Colonic mucosa (tissue), 4 donors: ENCODE measurements at regions not wholly inside any gene's neighbourhood (a gene's known extent, or its start where the extent isn't known, plus 50 kb on each side); places are given as distances from the start of the nearest gene placed in this dataset.

ENCODE experiments used
- DNase-seq: peaks from one replicate; pipeline ENCODE4 v3.0.0-alpha.2; 2020
- H3K27ac ChIP-seq: fragments of 200-600 bp; one replicate; pipeline ENCODE4 v1.8.0; 2021
- H3K27me3 ChIP-seq: fragments of 200-600 bp; one replicate; pipeline ENCODE4 v1.8.0; 2021
- H3K36me3 ChIP-seq: fragments of 200-600 bp; one replicate; pipeline ENCODE4 v1.8.0; 2021
- H3K4me1 ChIP-seq: fragments of 200-600 bp; one replicate; pipeline ENCODE4 v1.8.0; 2021; ENCODE audit warnings: mild to moderate bottlenecking
- H3K4me3 ChIP-seq: fragments of 200-600 bp; one replicate; pipeline ENCODE4 v1.8.0; 2021
- H3K9ac ChIP-seq, 2 donors: one replicate each; pipeline ENCODE4 v1.7.0; 2013; ENCODE audit warnings: control low read depth in 2 of 2, low read depth in 2 of 2, low read length in 2 of 2
- H3K9me3 ChIP-seq: fragments of 200-600 bp; one replicate; pipeline ENCODE4 v1.8.0; 2021
- intact Hi-C: fragments of 100-400 bp; cut with DNase I; formaldehyde crosslinking; loops from one replicate; pipeline ENCODE4 v1.14.1; 2022
- TF ChIP-seq, protein P1 (sequence below): fragments of 200-600 bp; IDR thresholded peaks from one replicate; pipeline ENCODE4 v1.8.0; 2022; ENCODE audit warnings: antibody characterized with exemption, mild to moderate bottlenecking
- donor health status: healthy.
- donor health status: DM: no; HTN: no; CAD: no.
- donor health status: DM: no; HTN: no; CAD: no.

DNA sequence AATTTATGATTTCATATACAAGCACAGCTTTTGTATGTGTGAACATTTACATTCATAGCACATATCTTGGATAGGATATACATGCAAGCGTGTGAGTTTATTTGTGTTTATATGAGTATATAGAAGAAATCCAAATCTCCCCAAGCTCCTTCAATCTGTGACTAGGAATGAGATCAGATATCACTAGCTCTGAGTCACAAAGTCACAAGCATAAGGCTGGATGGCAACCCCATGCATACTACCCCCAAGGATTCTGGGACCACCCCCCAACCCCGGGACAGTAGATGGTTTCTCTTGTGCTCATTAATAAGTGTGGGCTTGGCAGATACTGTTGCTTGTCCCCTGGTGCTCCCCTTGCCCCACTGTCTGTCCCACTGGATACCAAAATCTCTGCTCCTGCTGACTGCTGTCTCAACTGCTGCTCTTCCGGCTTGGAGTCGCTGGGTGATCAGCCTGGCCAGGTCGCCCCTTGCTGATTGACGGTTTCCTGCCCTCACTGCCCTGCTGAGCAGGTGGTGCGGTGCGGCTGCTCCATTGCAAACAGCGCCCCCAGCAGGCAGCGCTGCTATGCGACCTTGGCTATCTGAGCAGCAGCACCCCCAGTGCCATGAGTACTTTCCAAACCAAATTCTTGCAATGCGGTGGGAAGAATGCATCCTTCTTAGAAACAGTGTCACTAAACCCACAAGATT is 279.4 kb downstream of the CD83 start:
- H3K9ac ChIP-seq = no peak overlapping the region
- TF ChIP-seq, protein P1, sequence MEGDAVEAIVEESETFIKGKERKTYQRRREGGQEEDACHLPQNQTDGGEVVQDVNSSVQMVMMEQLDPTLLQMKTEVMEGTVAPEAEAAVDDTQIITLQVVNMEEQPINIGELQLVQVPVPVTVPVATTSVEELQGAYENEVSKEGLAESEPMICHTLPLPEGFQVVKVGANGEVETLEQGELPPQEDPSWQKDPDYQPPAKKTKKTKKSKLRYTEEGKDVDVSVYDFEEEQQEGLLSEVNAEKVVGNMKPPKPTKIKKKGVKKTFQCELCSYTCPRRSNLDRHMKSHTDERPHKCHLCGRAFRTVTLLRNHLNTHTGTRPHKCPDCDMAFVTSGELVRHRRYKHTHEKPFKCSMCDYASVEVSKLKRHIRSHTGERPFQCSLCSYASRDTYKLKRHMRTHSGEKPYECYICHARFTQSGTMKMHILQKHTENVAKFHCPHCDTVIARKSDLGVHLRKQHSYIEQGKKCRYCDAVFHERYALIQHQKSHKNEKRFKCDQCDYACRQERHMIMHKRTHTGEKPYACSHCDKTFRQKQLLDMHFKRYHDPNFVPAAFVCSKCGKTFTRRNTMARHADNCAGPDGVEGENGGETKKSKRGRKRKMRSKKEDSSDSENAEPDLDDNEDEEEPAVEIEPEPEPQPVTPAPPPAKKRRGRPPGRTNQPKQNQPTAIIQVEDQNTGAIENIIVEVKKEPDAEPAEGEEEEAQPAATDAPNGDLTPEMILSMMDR = no peak
- DNase-seq = no peak
- no peaks in the 10 kb centered on the region for H3K4me1 ChIP-seq
- H3K36me3 ChIP-seq = no peaks in the 10 kb centered on the region
- H3K27ac ChIP-seq = no peak overlapping the region
- H3K4me3 ChIP-seq = no peak overlapping the region
- no peaks in the 10 kb centered on the region for H3K9me3 ChIP-seq
- no peaks in the 10 kb centered on the region for H3K27me3 ChIP-seq
- intact Hi-C loops = no loop called here

DNA sequence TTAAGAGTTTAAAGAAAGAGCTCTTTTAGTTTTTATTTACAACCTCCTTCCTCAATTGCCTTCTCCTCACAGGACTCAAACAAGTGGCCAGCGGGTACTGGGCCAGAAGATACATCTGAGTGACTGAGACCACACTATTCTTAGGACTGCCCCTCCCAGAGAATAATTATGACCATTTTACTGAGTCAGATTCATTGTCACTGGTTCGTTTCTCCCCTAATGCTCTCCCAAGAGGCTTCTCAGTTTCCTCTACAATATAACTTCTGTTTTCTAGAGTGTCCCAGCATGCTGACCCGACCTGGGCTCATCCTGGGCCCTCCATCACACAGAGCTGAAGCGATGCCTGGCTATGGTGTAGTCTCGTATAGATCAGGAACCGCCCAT is 279.9 kb downstream of the CD83 start:
- Histone ChIP-seq H3K4me3 (no peak overlapping the region), H3K4me1 (no peaks in the 10 kb centered on the region), H3K9ac (no peak overlapping the region), H3K27me3 (no peaks in the 10 kb centered on the region), H3K36me3 (no peaks in the 10 kb centered on the region), H3K9me3 (no peaks in the 10 kb centered on the region), H3K27ac (no peak overlapping the region)
- intact Hi-C loops = no loop called here
- TF ChIP-seq, protein P1 = no peak
- no peak for DNase-seq

DNA sequence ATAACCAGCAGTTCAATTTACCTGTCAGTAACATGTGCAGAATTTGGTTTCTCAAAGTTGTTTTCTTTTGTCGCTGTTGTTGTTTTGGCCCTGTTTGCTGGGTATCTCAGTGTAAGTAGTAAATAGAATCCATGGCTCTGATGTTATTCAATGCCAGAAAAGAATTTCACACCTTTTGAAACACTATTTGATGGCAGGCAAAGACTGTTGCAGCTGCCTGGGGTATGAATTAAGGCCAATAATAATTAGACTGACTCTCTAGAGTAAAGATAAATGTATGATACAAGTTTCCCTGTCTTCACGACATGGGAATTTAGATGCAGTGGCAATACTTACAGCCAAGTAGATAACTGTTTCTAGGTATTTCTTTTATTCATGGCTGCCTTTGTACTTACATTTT is 281.4 kb downstream of the CD83 start:
- intact Hi-C loops = no loop called here
- H3K4me3 ChIP-seq = no peak overlapping the region
- no peaks in the 10 kb centered on the region for H3K9me3 ChIP-seq
- DNase-seq = no peak
- H3K36me3 ChIP-seq = no peaks in the 10 kb centered on the region
- TF ChIP-seq, protein P1 = no peak
- H3K4me1 ChIP-seq = no peaks in the 10 kb centered on the region
- H3K27me3 ChIP-seq = no peaks in the 10 kb centered on the region
- no peak overlapping the region for H3K27ac ChIP-seq
- H3K9ac ChIP-seq = no peak overlapping the region

DNA sequence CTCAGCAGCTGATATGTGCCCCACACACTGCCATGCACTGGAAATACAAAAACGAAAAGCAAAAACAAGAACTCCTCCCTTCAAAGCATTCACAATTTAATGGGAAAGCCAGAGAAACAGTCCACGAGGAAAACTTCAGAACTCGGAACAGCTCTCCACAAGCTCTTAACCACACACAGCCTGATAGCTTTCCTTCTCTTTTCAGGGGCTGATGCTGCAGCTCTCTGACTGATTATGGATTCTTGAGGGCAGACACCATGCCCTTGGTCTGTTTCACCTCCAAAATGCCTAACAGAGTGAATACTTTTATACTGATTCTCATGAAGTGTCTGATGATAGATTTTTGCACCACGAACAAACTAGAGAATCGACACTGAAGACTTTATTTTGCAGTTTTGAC is 282.1 kb downstream of the CD83 start:
- no peak for DNase-seq
- H3K4me3 ChIP-seq = no peak overlapping the region
- H3K36me3 ChIP-seq = no peaks in the 10 kb centered on the region
- no peaks in the 10 kb centered on the region for H3K4me1 ChIP-seq
- no peaks in the 10 kb centered on the region for H3K27me3 ChIP-seq
- H3K9me3 ChIP-seq = no peaks in the 10 kb centered on the region
- TF ChIP-seq, protein P1 = no peak
- intact Hi-C loops = no loop called here
- no peak overlapping the region for H3K27ac ChIP-seq
- no peak overlapping the region for H3K9ac ChIP-seq

DNA sequence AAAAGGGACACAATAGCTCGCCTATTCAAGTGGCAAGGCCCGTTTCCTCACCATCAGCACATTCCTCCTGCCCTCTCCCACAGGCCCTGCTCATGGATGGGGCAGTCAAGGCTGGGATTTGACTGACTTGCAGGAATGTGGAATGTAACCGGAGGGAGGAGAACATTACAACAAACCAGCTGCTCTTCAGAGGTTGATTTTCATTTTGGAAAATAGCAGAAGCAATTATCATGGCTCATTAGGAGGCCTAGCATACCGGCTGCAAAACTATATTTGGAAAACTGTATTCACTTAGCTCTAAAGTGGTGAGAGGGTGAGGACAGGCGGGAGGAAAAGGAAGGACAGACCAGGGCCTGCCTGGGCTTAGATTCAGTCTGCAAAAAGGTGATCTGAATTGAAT is 283.7 kb downstream of the CD83 start:
- H3K4me3 ChIP-seq = no peak overlapping the region
- intact Hi-C loops = no loop called here
- no peaks in the 10 kb centered on the region for H3K4me1 ChIP-seq
- no peak for DNase-seq
- no peak overlapping the region for H3K27ac ChIP-seq
- H3K9ac ChIP-seq = no peak overlapping the region
- H3K27me3 ChIP-seq = no peaks in the 10 kb centered on the region
- H3K9me3 ChIP-seq = no peaks in the 10 kb centered on the region
- H3K36me3 ChIP-seq = no peaks in the 10 kb centered on the region
- TF ChIP-seq, protein P1 = no peak
